ENCODE measurements at regions not wholly inside any gene's neighbourhood (a gene's known extent, or its start where the extent isn't known, plus 50 kb on each side); places are given as distances from the start of the nearest gene placed in this dataset.

DNA sequence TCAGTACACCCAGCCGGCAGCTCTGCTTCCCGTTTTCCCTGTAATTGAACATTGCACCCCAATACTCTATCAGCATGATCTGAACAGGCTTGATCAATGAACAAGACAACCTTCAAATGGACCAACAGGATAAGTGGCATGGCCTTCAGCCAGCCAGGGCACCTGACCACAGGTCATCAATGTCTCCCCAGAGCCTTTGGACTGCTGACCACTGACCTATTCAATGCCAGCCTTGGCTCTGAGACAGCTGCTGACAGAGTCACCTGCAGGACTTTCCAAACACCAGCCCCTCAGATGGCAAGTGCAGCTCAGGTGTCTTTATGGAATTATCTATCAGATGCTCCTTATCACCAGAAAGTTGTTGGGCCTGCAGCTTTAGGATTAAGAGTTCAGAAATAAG is 462.9 kb upstream of the ASIC2 start:
- TF ChIP-seq MXI1 (IDR thresholded peaks at IDR 0.05; ENCODE audit: borderline replicate concordance, low read depth, low read length) (no peak), POLR2A (IDR thresholded peaks at IDR 0.05; ENCODE audit: low read depth, low read length) (no peak), BHLHE40 (IDR thresholded peaks at IDR 0.05; ENCODE audit: low read depth, low read length) (no peak), CHD1 (IDR thresholded peaks at IDR 0.05; ENCODE audit: low read depth, low read length) (no peak), RFX5 (IDR thresholded peaks at IDR 0.05; ENCODE audit: low read depth, low read length) (no peak), MAFK (IDR thresholded peaks at IDR 0.05; ENCODE audit: low read depth, low read length) (no peak), NFE2L2 (IDR thresholded peaks at IDR 0.05; ENCODE audit: low read depth, low read length) (no peak), RAD21 (IDR thresholded peaks at IDR 0.05; ENCODE audit: low read length) (no peak), RCOR1 (IDR thresholded peaks at IDR 0.05; ENCODE audit: insufficient replicate concordance, low read length) (no peak)
- TF ChIP-seq, protein P1, sequence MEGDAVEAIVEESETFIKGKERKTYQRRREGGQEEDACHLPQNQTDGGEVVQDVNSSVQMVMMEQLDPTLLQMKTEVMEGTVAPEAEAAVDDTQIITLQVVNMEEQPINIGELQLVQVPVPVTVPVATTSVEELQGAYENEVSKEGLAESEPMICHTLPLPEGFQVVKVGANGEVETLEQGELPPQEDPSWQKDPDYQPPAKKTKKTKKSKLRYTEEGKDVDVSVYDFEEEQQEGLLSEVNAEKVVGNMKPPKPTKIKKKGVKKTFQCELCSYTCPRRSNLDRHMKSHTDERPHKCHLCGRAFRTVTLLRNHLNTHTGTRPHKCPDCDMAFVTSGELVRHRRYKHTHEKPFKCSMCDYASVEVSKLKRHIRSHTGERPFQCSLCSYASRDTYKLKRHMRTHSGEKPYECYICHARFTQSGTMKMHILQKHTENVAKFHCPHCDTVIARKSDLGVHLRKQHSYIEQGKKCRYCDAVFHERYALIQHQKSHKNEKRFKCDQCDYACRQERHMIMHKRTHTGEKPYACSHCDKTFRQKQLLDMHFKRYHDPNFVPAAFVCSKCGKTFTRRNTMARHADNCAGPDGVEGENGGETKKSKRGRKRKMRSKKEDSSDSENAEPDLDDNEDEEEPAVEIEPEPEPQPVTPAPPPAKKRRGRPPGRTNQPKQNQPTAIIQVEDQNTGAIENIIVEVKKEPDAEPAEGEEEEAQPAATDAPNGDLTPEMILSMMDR (conservative IDR thresholded peaks at IDR 0.05; ENCODE audit: low read depth, low read length), result no peak
- TF ChIP-seq, protein P2, sequence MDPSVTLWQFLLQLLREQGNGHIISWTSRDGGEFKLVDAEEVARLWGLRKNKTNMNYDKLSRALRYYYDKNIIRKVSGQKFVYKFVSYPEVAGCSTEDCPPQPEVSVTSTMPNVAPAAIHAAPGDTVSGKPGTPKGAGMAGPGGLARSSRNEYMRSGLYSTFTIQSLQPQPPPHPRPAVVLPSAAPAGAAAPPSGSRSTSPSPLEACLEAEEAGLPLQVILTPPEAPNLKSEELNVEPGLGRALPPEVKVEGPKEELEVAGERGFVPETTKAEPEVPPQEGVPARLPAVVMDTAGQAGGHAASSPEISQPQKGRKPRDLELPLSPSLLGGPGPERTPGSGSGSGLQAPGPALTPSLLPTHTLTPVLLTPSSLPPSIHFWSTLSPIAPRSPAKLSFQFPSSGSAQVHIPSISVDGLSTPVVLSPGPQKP (IDR thresholded peaks at IDR 0.05; ENCODE audit: borderline replicate concordance, low read depth, low read length), result no peak
- TF ChIP-seq, protein P3, sequence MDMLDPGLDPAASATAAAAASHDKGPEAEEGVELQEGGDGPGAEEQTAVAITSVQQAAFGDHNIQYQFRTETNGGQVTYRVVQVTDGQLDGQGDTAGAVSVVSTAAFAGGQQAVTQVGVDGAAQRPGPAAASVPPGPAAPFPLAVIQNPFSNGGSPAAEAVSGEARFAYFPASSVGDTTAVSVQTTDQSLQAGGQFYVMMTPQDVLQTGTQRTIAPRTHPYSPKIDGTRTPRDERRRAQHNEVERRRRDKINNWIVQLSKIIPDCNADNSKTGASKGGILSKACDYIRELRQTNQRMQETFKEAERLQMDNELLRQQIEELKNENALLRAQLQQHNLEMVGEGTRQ (IDR thresholded peaks at IDR 0.05; ENCODE audit: low read depth, low read length), result no peak

All from IMR-90 (cell line).